HG02981 (cell line): ENCODE measurements at regions not wholly inside any gene's neighbourhood (a gene's known extent, or its start where the extent isn't known, plus 50 kb on each side); places are given as distances from the start of the nearest gene placed in this dataset.
"Not testable (repeated sequence)": the region's sequence is repeated elsewhere in the genome, so short reads cannot be mapped to it uniquely, and the experiment has no call there.

Experiments
- ATAC-seq: cut with Tn5 transposase; IDR thresholded peaks from one replicate; pipeline ENCODE4 v1.9.1; 2021; ENCODE audit warnings: mild to moderate bottlenecking, moderate library complexity; ENCODE audit not compliant: unreplicated experiment

GRCh38 chrY:18966001-18966400 is 192.5 kb upstream of the HSFY2 start:
- no peak for ATAC-seq

- no peak for ATAC-seq
Observed at GRCh38 chrY:18958846-18959245, 185.3 kb upstream of the HSFY2 start.

GRCh38 chrY:18951657-18952435 is 178.3 kb upstream of the HSFY2 start:
- ATAC-seq: no peak

- ATAC-seq: no peak
Observed at GRCh38 chrY:18951019-18951418, 177.5 kb upstream of the HSFY2 start.

- no peak for ATAC-seq
Observed at GRCh38 chrY:18936831-18937230, 163.3 kb upstream of the HSFY2 start.

GRCh38 chrY:18919256-18919655 is 145.7 kb upstream of the HSFY2 start:
- ATAC-seq: no peak

GRCh38 chrY:18912846-18913245 is 139.3 kb upstream of the HSFY2 start:
- ATAC-seq: no peak

- ATAC-seq: no peak
Observed at GRCh38 chrY:18909846-18910245, 136.3 kb upstream of the HSFY2 start.

- ATAC-seq: not testable (repeated sequence)
Observed at GRCh38 chrY:18906198-18906597, 132.7 kb upstream of the HSFY2 start.

- ATAC-seq: no peak
Observed at GRCh38 chrY:18904296-18904695, 130.8 kb upstream of the HSFY2 start.

GRCh38 chrY:18891994-18892393 is 118.5 kb upstream of the HSFY2 start:
- ATAC-seq: no peak

- ATAC-seq: no peak
Observed at GRCh38 chrY:18889548-18889947, 116.0 kb upstream of the HSFY2 start.

- ATAC-seq: no peak
Observed at GRCh38 chrY:18884748-18885147, 111.2 kb upstream of the HSFY2 start.

GRCh38 chrY:18869145-18869544 is 95.6 kb upstream of the HSFY2 start:
- ATAC-seq: not testable (repeated sequence)

- ATAC-seq: not testable (repeated sequence)
Observed at GRCh38 chrY:18866887-18867551, 93.5 kb upstream of the HSFY2 start.

GRCh38 chrY:18860856-18861255 is 87.3 kb upstream of the HSFY2 start:
- ATAC-seq: not testable (repeated sequence)

GRCh38 chrY:18858484-18859191 is 85.1 kb upstream of the HSFY2 start:
- not testable (repeated sequence) for ATAC-seq

- not testable (repeated sequence) for ATAC-seq
Observed at GRCh38 chrY:18855184-18855583, 81.6 kb upstream of the HSFY2 start.

GRCh38 chrY:18853323-18853722 is 79.8 kb upstream of the HSFY2 start:
- ATAC-seq: not testable (repeated sequence)

GRCh38 chrY:18836643-18837042 is 63.1 kb upstream of the HSFY2 start:
- ATAC-seq: not testable (repeated sequence)
